ENCODE measurements at regions not wholly inside any gene's neighbourhood (a gene's known extent, or its start where the extent isn't known, plus 50 kb on each side); places are given as distances from the start of the nearest gene placed in this dataset.
"Not testable (repeated sequence)": the region's sequence is repeated elsewhere in the genome, so short reads cannot be mapped to it uniquely, and the experiment has no call there.

GRCh38 chr20:57990396-57990987 is 238.0 kb downstream of the ANKRD60 start:
- peak in 1 of 10 donors; percentile 19 for DNase-seq

GRCh38 chr20:57988828-57989227 is 239.6 kb downstream of the ANKRD60 start:
- intact Hi-C loops (cut with DNase I), result no loop called here
- peak in 1 of 10 donors; percentile 19 for DNase-seq

More at GRCh38 chr20:57990396-57990987, 238.0 kb downstream of the ANKRD60 start:
- intact Hi-C loops (cut with DNase I), result no loop called here

- intact Hi-C loops (cut with DNase I), result no loop called here
- DNase-seq, result no peak
Observed at GRCh38 chr20:57988422-57988821, 240.0 kb downstream of the ANKRD60 start.

- intact Hi-C loops (cut with DNase I), result no loop called here
- DNase-seq, result peak in 1 of 10 donors; percentile 6
Observed at GRCh38 chr20:57987659-57988058, 240.8 kb downstream of the ANKRD60 start.

- DNase-seq, result peak in 1 of 10 donors; percentile 55
- intact Hi-C loops (cut with DNase I), result no loop called here
Observed at GRCh38 chr20:57986666-57987065, 241.8 kb downstream of the ANKRD60 start.

GRCh38 chr20:57985278-57985677 is 243.2 kb downstream of the ANKRD60 start:
- DNase-seq, result no peak
- intact Hi-C loops (cut with DNase I), result no loop called here

GRCh38 chr20:57983082-57983481 is 245.4 kb downstream of the ANKRD60 start:
- DNase-seq, result peak in 2 of 10 donors; percentile 35 to 47
- intact Hi-C loops (cut with DNase I), result no loop called here

GRCh38 chr20:57980506-57980905 is 247.9 kb downstream of the ANKRD60 start:
- DNase-seq, result peak in 1 of 10 donors; percentile 39
- intact Hi-C loops (cut with DNase I), result no loop called here

GRCh38 chr20:57977569-57977968 is 250.9 kb downstream of the ANKRD60 start:
- DNase-seq, result peak in 1 of 10 donors; percentile 52
- intact Hi-C loops (cut with DNase I), result no loop called here

- peak in 1 of 10 donors; percentile 23 for DNase-seq
Observed at GRCh38 chr20:57977141-57977540, 251.3 kb downstream of the ANKRD60 start.

GRCh38 chr20:57974863-57975262 is 253.6 kb downstream of the ANKRD60 start:
- DNase-seq, result no peak
- intact Hi-C loops (cut with DNase I), result no loop called here

More at GRCh38 chr20:57977141-57977540, 251.3 kb downstream of the ANKRD60 start:
- intact Hi-C loops (cut with DNase I), result no loop called here

GRCh38 chr20:57973886-57974285 is 254.6 kb downstream of the ANKRD60 start:
- intact Hi-C loops (cut with DNase I), result no loop called here
- no peak for DNase-seq

GRCh38 chr20:57971583-57971982 is 256.9 kb downstream of the ANKRD60 start:
- DNase-seq; intact Hi-C loops (cut with DNase I): not testable (repeated sequence)

GRCh38 chr20:57970856-57971255 is 257.6 kb downstream of the ANKRD60 start:
- DNase-seq, result peak in 1 of 10 donors; percentile 75

GRCh38 chr20:57970116-57970515 is 258.3 kb downstream of the ANKRD60 start:
- intact Hi-C loops (cut with DNase I), result no loop called here
- peak in 1 of 10 donors; percentile 40 for DNase-seq

More at GRCh38 chr20:57970856-57971255, 257.6 kb downstream of the ANKRD60 start:
- intact Hi-C loops (cut with DNase I), result no loop called here

- intact Hi-C loops (cut with DNase I), result no loop called here
Observed at GRCh38 chr20:57968120-57968519, 258.3 kb upstream of the PMEPA1 start.

GRCh38 chr20:57967364-57967763 is 257.5 kb upstream of the PMEPA1 start:
- intact Hi-C loops (cut with DNase I), result no loop called here
- peak in 2 of 10 donors; percentile 14 to 19 for DNase-seq

More at GRCh38 chr20:57968120-57968519, 258.3 kb upstream of the PMEPA1 start:
- DNase-seq, result no peak

GRCh38 chr20:57966620-57967019 is 256.8 kb upstream of the PMEPA1 start:
- intact Hi-C loops (cut with DNase I), result no loop called here
- no peak for DNase-seq

- peak in 2 of 10 donors; percentile 23 to 71 for DNase-seq
- intact Hi-C loops (cut with DNase I), result no loop called here
Observed at GRCh38 chr20:57965441-57965840, 255.6 kb upstream of the PMEPA1 start.

GRCh38 chr20:57964011-57964862 is 254.4 kb upstream of the PMEPA1 start:
- intact Hi-C loops (cut with DNase I), result loop anchor here (5.0 kb wide), 1 partner anchor 73 kb away; no protein-coding TSS in a partner anchor
- peak in 7 of 10 donors; percentile 12 to 88 (median 37) for DNase-seq
